Transverse colon (tissue), 4 donors: ENCODE measurements at regions not wholly inside any gene's neighbourhood (a gene's known extent, or its start where the extent isn't known, plus 50 kb on each side); places are given as distances from the start of the nearest gene placed in this dataset.

ENCODE experiments used
- POLR2A ChIP-seq: fragments of 450-650 bp; IDR thresholded peaks from one replicate; pipeline ENCODE4 v1.6.1; 2016; ENCODE audit warnings: antibody characterized with exemption, mild to moderate bottlenecking, moderate library complexity
- POLR2AphosphoS5 ChIP-seq, 3 donors: sonication (generic); formaldehyde crosslinking; IDR thresholded peaks; one replicate each; pipeline ENCODE4 v1.6.1; 2016; ENCODE audit warnings: antibody characterized with exemption in 3 of 3
- TF ChIP-seq, protein P1 (sequence below), 5 experiments: fragments of 200-600 bp in 3 of 5; fragments of 450-650 bp in 2 of 5; sonication (generic) in 3 of 5; IDR thresholded peaks; 1 replicate in 2 of 5; 2 replicates in 3 of 5; pipeline ENCODE4 v1.5.1; 2016 to 2017; ENCODE audit warnings: antibody characterized with exemption in 5 of 5, inconsistent platforms in 3 of 5, mild to moderate bottlenecking in 2 of 5, moderate library complexity in 1 of 5

DNA sequence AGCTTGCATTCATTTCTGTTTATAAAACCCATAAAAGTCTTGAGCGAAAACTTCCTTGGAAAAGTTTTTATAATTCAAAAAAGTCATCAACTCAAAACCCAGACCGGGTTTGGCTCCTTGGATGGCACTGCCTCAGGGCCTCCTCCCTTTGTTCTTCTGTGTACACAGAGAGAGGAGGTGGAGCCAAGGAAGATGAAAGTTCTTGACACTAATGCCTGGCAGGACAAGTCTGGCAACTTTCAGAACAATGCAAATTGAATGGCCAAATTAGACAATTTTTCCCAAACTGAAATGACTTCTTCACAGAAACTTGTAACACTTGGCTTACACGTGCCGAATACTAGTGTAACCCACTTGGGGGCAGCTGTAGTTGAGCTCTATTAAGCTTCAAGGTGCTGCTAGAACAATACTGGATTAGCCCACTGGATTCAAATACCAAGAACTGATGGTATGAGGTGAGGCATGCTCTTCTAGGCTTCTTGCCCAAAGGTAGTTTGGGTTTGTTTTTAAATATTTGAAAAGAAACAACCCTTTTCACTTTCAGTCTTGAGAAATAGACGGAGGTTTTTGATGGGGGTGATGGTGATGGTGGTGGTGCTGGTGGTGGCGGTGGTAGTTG, 86.6 kb upstream of the FRMD6 start:
- TF ChIP-seq, protein P1, sequence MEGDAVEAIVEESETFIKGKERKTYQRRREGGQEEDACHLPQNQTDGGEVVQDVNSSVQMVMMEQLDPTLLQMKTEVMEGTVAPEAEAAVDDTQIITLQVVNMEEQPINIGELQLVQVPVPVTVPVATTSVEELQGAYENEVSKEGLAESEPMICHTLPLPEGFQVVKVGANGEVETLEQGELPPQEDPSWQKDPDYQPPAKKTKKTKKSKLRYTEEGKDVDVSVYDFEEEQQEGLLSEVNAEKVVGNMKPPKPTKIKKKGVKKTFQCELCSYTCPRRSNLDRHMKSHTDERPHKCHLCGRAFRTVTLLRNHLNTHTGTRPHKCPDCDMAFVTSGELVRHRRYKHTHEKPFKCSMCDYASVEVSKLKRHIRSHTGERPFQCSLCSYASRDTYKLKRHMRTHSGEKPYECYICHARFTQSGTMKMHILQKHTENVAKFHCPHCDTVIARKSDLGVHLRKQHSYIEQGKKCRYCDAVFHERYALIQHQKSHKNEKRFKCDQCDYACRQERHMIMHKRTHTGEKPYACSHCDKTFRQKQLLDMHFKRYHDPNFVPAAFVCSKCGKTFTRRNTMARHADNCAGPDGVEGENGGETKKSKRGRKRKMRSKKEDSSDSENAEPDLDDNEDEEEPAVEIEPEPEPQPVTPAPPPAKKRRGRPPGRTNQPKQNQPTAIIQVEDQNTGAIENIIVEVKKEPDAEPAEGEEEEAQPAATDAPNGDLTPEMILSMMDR (IDR thresholded peaks at IDR 0.05) = no peak
- TF ChIP-seq POLR2A (no peak), POLR2AphosphoS5 (IDR thresholded peaks at IDR 0.05) (no peak)
